ENCODE measurements at regions not wholly inside any gene's neighbourhood (a gene's known extent, or its start where the extent isn't known, plus 50 kb on each side); places are given as distances from the start of the nearest gene placed in this dataset.
"Not testable (repeated sequence)": the region's sequence is repeated elsewhere in the genome, so short reads cannot be mapped to it uniquely, and the experiment has no call there.

DNA sequence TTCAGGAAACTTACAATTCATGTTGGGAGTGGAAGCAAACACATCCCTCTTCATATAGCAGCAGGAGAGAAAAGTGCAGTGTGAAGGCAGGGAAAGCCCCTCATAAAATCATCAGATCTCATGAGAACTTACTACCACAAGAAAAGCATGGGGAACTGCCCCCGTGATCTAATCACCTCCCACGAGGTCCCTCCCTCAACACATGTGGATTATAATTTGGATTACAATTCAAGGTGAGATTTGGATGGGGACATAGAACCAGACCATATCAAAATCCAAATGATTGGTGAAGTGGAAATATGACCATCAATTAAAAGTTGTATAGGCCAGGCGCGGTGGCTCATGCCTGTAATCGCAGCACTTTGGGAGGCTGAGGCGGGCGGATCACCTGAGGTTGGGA lies 1268.0 kb downstream of the JRKL start:
- no peak for DNase-seq (ENCODE audit: low read depth)

DNA sequence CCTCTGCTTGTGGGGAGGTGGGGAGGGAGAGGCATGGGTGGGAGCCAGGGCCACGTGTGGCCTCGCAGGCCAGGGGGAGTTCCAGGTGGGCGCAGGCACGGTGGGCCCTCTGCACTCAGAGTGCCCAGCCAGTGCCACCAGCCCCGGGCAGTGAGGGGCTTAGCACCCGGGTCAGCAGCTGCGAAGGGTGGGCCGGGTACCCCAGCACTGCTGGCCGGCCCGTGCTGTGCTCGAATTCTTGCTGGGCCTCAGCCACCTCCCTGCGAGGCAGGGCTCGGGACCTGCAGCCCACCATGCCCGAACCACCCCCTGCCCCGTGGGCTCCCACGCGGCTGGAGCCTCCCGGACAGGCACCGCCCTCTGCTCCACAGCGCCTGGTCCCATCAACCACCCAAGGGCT lies 1277.2 kb downstream of the JRKL start:
- DNase-seq (ENCODE audit: low read depth): no peak

DNA sequence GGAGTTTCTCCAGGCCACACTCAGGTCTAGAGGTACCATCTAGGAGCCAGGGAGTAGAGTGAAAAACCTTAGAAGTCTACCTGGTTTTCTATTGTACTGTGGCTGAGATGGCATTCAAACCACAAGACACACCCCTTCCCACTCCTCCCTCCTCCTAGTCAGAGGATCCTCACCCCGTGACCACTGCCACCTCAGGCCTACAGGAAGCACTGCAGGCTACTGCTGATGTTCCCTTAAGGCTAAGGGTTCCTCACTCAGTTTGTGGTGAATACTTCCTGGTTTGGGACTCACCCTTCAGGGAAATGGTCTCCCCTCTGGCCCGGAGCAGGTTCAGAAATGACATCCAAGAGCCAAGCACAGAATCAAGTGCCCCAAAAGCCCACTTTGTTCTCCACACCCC lies 1293.9 kb downstream of the JRKL start:
- DNase-seq (ENCODE audit: low read depth): no peak

DNA sequence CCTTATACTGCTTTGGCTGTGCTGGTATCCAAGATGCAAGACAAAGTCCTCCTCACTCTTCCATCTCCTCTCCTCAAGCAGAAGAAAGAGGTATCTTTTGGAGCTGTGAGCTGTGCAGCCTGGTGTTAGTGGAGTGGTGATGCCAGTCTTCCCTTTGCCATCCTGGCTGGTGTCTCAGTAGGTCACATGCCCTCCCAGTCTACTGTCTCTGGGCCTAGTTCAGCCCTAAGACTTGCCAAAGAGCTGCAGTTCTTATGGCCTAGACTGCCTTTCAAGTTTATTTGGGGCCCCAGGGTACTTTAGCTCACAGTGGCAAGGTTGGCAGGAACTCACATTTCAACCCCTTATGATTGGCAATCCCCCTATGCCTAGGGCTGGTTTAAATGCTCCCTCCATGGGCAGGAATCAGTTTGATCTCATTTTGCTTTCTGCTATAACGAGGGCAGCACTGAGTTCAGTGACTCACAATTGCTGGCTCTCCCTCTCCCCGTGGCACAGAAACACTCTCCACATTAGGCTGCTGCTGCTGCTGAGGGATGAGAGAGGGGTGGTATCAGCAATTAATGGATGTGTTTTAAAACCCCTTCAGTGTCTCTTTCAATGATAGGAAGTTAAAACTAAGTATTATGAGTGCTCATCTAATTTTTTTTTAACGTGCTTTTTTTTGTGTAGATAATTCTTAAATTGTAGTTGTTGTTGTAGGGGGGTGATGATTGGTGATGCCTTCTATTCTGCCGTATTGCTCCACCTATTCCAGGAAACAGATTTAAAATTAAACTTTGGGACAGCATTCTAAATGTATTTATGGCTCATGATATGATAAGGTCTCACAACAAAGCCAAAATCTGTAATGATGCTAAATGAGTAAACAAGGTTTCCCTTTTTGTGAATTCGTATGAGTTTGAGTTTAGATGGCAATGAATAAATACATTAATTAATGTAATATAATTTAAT lies 1295.0 kb downstream of the JRKL start:
- DNase-seq (ENCODE audit: low read depth): no peak

DNA sequence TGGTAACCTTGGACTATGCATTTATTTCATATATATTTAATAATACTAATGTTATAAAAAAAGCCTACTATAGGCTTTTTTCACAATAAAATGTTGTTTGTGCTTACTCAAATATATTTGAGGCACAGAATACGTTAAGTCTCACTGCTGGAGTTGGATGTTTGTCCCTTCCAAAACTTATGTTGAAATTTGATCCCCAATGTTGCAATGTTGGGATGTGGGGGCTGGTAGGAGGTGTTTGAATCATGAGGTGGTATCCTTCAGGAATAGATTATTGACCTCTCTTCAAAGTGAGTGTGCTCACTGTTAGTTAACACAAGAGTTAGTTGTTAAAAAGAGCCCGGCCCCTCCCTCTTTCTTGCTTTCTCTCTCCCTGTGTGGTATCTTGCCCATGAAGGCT lies 1295.9 kb downstream of the JRKL start:
- no peak for DNase-seq (ENCODE audit: low read depth)

DNA sequence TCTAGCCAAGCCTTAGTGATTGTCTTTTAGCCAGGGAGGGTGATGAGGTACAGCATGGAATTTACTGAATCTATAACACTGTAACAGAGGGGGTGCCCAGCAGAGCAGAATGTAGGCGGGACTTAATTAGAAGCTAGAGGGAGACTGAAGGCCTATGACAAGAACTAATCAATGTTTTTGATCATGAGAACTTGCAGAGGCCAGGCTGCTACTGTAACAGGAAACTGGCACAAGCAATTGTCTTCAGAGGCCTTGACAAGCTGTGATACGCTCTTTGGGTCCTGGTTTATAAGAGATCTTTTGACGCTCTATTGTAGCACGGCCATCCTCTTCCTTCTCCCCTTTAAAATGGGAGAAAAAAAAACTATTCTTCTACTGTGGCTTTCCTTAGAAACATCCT lies 1297.3 kb downstream of the JRKL start:
- DNase-seq (ENCODE audit: low read depth): no peak

DNA sequence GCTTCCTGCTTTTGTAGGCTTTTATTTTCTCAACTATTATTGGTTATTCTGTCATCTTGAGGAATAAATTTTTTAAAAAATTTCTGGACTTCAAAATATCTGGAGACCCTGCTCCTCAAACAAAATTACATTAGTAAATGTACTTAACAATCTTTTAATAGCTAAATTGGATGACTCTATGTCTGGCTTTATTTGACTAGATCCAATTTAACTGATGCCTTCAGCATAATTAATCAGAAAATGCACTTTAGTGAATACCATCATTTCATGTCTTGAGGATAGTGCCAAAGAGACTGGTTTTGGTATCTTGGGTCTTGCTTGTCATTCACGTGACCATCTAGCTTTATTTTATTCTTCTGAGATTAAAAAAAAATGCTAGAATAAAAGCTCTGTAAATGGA lies 1301.2 kb downstream of the JRKL start:
- DNase-seq (ENCODE audit: low read depth): no peak

DNA sequence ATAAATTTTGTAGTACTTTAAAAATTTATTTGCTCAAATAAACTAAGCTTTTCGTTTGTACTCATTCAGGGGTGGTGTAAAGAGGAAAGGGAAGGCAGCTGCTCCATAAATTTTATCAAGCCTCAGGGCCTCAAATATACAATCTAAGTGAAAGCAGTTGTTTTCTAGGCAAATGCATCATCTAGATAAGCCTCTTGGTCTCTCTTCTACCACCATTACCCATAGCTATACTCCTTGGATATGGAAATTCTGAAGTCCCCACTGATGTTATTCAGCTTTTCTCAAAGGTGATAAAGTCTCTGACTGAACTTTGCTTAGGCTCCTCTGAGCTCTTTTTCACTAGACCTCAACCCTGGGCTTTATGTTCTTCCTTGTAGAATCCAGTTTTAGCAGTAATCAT lies 1313.1 kb downstream of the JRKL start:
- DNase-seq (ENCODE audit: low read depth): no peak

DNA sequence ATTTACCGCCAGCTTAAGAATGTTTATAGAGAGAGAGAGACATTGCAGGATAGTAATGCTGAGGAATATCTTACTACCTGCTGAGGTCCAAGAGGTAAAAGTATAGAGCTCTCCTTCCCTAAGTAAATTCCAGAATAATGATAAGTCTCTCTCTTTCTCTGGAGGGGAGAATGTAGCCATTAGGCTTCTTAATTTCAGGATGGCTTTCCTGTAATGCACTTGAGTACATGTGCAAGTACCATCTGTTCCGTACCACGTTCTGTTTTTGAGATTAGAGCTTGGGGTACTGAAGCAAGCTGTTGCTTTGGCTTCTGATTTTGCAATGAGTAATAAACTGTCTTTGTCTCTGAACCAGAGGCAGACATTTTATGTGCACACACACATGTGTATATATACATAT lies 1314.0 kb downstream of the JRKL start:
- DNase-seq (ENCODE audit: low read depth): no peak

DNA sequence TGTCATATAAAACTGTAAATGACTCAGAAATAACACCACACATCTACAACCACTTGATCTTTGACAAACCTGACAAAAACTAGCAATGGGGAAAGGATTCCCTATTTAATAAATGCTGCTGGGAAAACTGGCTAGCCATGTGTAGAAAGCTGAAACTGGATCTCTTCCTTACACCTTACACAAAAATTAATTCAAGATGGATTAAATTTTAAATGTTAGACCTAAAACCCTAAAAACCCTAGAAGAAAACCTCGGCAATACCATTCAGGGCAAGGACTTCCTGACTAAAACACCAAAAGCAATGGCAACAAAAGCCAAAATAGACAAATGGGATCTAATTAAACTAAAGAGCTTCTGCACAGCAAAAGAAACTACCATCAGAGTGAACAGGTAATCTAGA lies 1315.3 kb upstream of the CNTN5 start:
- DNase-seq (ENCODE audit: low read depth): not testable (repeated sequence)

DNA sequence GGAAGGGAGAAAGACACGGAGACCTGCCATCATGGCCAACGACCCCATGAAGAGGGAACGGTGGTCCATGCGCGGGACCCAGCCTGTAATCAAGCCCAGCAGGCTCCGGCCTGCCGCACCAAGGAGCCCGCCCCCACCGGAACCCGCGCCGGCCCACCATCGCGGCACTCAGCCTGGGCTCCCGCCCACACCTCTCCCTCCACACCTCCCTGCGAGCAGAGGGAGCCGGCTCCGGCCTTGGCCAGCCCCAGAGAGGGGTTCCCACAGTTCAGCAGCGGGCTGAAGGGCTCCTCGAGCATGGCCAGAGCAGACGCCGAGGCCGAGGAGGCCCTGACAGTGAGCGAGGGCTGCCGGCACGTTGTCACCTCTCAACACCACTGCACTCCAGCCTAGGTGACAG lies 1302.8 kb upstream of the CNTN5 start:
- DNase-seq (ENCODE audit: low read depth): no peak

DNA sequence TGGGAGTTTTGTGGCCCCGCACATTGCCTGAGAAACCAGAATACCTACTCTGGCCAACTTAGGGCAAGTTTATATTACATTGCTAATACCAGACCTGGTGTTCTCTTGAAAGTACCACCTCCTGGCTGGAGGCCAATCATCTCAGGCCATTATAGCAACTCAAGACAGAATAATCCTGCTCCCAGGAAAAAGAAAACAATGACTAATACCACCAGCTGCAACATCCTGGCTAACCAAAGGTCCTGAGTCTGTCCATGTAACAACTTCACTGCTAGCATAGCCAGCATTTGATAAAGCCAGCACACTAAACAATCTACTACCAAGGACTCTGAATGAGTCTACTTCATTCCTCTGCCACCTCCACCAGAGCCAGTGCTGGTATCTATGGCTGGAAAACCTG lies 1298.7 kb upstream of the CNTN5 start:
- no peak for DNase-seq (ENCODE audit: low read depth)

DNA sequence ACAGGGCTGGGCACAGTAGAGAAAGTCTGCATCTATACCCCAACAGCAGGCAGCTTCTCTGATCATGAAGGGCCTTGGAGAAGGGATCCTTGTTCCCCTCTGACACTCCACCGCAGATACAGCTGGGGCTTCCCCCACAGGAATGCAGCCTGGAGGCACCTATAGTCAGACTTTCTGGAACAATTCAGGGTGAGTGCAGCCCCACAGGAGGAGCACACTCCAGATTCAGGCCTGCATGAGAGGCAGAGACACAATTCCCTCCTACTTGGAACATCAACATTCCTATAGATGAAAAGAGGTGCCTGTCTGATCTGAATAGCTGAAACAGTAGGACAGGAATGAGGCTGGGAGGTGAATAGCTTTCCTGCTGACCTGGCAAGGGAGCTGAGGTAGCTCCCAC lies 1298.0 kb upstream of the CNTN5 start:
- no peak for DNase-seq (ENCODE audit: low read depth)

DNA sequence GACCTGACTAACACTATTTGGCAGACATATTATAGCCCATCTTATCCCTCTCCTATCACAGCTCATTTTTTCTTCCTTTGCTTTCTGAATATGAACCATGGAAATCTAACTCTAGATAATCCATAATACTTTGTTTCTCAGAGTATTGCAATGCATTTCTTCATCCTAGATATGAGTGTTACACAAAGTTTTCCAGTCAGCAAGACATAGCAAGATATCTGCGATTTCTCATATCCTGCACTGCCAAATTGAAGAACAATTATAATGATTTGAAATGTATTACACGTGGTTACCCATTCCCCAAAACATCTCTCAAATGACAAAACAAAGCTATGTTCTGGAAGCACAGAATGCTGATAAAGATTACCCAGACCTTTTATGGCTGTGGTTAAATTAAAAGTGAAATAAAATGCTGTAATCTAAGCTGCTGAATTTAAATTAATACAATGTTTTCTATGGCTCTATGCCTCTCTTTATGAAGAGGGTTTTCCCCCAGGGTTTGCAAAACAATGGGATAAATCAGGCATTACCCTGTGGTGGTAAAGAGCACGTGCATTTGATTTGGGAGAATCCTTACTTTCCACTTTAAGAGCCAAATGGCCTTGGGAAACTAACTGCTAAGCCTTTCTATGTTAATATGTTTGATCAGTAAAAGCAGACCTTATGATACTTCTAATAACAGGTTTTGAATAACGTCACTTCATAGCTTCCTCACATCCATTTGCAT lies 1291.0 kb upstream of the CNTN5 start:
- DNase-seq (ENCODE audit: low read depth): no peak

DNA sequence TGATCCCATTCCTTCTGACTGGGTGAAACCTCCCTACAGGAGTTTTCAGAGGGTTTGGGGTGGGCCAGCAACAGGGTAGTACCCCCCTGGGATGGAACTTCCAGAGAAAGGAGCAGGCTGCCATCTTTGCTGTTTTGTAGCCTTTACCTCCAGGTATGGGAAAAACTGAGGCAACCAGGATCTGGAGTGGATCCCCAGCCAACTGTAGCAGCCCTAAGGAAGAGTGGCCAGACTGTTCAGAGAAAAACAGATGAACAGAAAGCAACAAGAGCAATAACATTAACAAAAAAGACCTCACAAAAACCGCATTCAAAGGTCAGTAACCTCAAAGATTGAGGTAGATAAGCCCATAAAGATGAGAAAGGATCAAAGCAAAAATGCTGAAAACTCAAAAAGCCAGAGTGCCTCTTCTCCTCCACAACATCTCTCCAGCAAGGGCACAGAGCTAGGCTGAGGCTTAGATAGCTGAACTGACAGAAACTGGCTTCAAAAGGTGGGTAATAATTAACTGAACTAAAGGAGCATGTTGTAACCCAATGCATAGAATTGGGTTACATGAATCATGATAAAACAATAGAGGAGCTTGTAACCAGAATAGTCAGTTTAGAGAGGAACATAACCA lies 1288.6 kb upstream of the CNTN5 start:
- DNase-seq (ENCODE audit: low read depth): no peak

DNA sequence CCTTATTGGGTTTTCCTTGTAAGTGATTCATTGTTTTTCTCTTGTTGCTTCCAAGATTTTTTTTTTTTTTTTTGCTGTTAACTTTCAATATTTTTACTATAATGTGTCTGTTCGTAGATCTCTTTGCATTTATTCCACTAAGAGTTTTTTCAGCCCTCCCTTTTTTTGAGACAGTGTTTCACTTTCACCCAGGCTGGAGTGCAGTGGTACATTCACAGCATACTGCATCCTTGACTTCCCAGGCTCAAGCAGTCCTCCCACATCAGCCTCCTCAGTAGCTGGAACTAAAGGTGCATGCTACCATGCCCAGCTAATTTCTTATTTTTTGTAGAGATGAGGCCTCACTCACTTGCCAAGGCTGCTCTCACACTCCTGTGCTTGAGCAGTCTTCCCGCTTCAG lies 1282.0 kb upstream of the CNTN5 start:
- DNase-seq (ENCODE audit: low read depth): no peak

DNA sequence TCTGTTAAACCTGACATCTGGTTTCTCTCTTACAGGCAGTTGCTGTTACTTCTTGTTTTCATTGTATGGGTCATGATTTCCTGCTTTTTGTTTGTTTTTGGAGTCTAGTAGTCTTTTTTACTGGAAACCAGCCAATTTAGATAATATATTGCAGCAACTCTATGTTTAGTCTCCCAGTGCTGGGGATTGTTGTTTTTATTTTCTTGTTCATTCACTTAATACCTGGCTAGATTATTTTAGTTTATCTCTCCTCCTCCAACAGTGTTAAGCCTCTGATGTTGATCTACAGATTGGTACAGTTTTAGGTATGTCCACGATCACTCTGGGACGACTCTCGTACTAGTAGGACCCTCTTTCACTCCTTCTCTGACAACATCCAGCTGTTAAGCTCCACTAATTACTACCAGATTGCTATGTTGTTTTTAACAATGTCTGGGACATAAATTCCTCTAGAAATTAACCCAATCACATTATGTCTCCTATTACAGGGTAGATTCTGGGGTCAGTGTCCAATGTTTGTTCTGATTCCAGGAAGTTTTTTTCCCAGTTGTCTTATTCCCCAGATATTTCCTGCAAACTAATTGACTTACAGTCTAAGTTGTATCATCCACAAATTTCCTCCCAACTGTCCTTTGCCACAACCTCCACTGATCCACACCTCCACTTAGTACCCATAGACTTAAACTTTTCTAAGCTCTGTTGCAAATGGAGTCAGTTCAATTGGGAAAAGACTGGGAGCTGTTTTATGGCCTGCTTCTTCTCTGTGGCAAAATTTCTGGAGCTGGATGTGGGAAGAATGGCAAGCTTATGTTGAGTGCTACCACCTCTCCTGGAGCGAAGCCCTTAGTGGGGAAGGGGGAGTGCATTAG lies 1280.6 kb upstream of the CNTN5 start:
- peak; percentile 25 for DNase-seq (ENCODE audit: low read depth)

DNA sequence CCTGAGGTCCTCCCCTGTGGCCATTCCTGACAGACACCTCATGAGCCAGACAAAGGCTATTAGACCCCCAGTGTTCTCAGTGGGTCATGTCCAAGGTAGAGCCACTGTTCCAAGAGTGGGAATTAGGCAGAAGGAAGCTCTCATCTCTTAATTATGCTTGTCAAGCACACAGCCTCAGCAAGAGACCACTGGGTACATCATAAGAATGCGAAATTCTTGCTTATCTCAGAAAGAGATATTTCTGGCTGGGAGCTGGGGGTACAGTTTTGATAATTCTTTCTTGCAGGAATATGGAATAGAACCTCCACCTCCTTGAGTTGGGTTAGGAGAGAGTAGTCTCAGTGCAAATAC lies 1280.0 kb upstream of the CNTN5 start:
- no peak for DNase-seq (ENCODE audit: low read depth)

DNA sequence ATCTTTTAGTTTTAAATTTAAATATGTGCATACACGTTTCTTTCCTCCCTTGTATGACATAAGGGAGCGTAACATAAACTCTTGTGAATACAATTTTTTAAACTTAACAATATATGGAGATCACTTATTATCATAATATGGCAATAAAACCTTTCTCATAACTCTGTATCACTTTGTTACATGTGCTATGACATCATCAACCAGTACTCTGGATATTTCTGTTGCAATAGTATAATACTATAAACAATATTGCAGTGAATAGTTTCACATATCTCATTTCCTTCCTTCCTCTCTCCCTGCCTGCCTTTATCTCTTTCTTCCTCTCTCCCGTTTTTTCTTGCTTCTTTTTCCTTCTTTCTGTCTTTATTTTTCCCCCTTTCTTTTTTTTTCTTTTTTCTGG lies 1278.0 kb upstream of the CNTN5 start:
- no peak for DNase-seq (ENCODE audit: low read depth)

DNA sequence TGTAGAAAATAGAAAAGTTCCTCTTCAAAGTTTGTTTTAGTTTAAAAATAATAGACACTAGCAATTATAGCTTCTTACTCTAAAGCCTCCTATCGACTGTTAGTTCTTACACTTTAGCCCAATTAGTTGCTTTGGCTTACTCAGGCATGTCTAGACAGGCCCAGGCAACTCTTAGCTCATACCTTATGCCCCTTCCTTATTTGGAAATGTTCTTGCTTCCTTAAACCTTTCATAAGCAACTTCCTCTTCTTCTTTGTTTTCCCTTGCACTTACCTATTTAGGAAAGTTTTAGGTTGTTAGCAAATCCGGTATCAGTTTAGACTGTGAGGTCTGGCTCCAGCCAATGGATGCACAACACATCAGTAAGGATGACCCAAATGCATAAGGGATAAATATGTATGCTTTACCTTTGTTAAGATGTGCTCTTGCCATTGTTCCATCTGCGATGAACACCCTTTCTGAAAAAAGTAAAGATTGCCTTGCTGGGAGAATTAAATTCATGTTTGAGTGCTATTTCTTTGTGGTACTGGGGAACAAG lies 1277.5 kb upstream of the CNTN5 start:
- no peak for DNase-seq (ENCODE audit: low read depth)

DNA sequence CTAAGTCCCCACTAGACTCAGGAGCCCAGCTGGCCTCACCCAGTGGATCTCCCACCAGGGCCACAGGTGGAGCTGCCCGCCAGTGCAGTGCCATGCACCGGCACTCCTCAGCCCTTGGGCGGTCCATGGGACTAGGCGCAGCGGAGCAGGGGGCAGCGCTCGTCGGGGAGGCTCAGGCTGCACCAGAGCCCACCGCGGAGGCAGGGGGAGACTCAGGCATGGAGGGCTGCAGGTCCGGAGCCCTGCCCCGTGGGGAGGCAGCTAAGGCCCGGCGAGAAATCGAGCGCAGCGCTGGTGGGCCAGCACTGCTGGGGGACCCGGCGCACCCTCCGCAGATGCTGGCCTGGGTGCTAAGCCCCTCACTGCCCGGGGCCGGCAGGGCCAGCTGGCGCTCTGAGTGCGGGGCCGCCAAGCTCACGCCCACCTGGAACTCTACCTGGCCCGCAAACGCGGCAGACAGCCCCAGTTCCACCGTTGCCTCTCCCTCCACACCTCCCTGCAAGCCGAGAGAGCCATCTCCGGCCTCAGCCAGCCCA lies 1275.2 kb upstream of the CNTN5 start:
- DNase-seq (ENCODE audit: low read depth): no peak
